Naive thymus-derived CD4-positive, alpha-beta T cell (primary cell): ENCODE measurements at regions not wholly inside any gene's neighbourhood (a gene's known extent, or its start where the extent isn't known, plus 50 kb on each side); places are given as distances from the start of the nearest gene placed in this dataset.

Experiments used
- ATAC-seq: fragments of 150-1000 bp; cut with Tn5 transposase; 2 replicates; pipeline ENCODE4 v1.10.0; 2021; ENCODE audit warnings: mild to moderate bottlenecking, moderate library complexity
- CTCF ChIA-PET: fragments of 350-600 bp; sonication (Branson Sonifier 250); formaldehyde crosslinking; loops from one replicate; lab custom pipeline; 2021; ENCODE audit warnings: antibody characterized with exemption; lab: Charles Lee
- POLR2A ChIA-PET: fragments of 350-600 bp; sonication (Branson Sonifier 250); formaldehyde crosslinking; loops from one replicate; lab custom pipeline; 2021; ENCODE audit warnings: antibody characterized with exemption, inconsistent platforms; lab: Charles Lee
- DNase-seq, 9 donors: peaks; one replicate each; pipeline versions ENCODE4 v3.0.0 to v3.0.0-alpha.2; 2020 to 2022; ENCODE audit warnings: mixed read lengths in 1 of 9
- H3K27ac ChIP-seq: one replicate; pipeline ENCODE4 v1.7.0; 2013; ENCODE audit warnings: mild to moderate bottlenecking, low read depth, low read length, moderate library complexity
- H3K27me3 ChIP-seq, 2 donors: one replicate each; pipeline ENCODE4 v1.7.0; 2013; ENCODE audit warnings: low read length in 2 of 2, mild to moderate bottlenecking in 2 of 2, moderate library complexity in 2 of 2; ENCODE audit not compliant: control insufficient read depth in 2 of 2, insufficient read depth in 2 of 2
- H3K36me3 ChIP-seq, 3 experiments: 1 replicate in 2 of 3; 2 replicates in 1 of 3; pipeline ENCODE4 v1.7.0; 2013; ENCODE audit warnings: low read length in 3 of 3, mild to moderate bottlenecking in 3 of 3, moderate library complexity in 1 of 3; ENCODE audit not compliant: insufficient read depth in 3 of 3, control insufficient read depth in 2 of 3
- H3K4me1 ChIP-seq, 2 donors: one replicate each; pipeline ENCODE4 v1.7.0; 2013; ENCODE audit warnings: low read length in 2 of 2, mild to moderate bottlenecking in 2 of 2, moderate library complexity in 1 of 2; ENCODE audit not compliant: control insufficient read depth in 2 of 2, insufficient read depth in 2 of 2
- H3K4me3 ChIP-seq: 2 replicates; pipeline ENCODE4 v1.7.0; 2013; ENCODE audit warnings: mild to moderate bottlenecking, low read length
- H3K9me3 ChIP-seq, 3 experiments: 1 replicate in 2 of 3; 2 replicates in 1 of 3; pipeline ENCODE4 v1.7.0; 2013; ENCODE audit warnings: low read length in 3 of 3; ENCODE audit not compliant: control insufficient read depth in 2 of 3
- H3K27ac Mint-ChIP-seq, 9 donors: one replicate each; pipeline ENCODE4 v1.8.0; 2020 to 2022; ENCODE audit warnings: mixed read lengths in 9 of 9, mild to moderate bottlenecking in 8 of 9, moderate library complexity in 5 of 9, inconsistent platforms in 2 of 9
- H3K27me3 Mint-ChIP-seq, 5 donors: one replicate each; pipeline ENCODE4 v1.8.0; 2021 to 2022; ENCODE audit warnings: mixed read lengths in 5 of 5, mild to moderate bottlenecking in 1 of 5
- H3K36me3 Mint-ChIP-seq, 5 donors: one replicate each; pipeline ENCODE4 v1.8.0; 2020 to 2022; ENCODE audit warnings: mixed read lengths in 5 of 5, mild to moderate bottlenecking in 3 of 5, inconsistent platforms in 1 of 5
- H3K4me1 Mint-ChIP-seq, 7 donors: one replicate each; pipeline ENCODE4 v1.8.0; 2020 to 2022; ENCODE audit warnings: mixed read lengths in 7 of 7, mild to moderate bottlenecking in 3 of 7, inconsistent platforms in 1 of 7
- H3K4me3 Mint-ChIP-seq, 10 donors: one replicate each; pipeline ENCODE4 v1.8.0; 2020 to 2022; ENCODE audit warnings: mild to moderate bottlenecking in 10 of 10, mixed read lengths in 10 of 10, moderate library complexity in 6 of 10, inconsistent platforms in 2 of 10
- H3K9me3 Mint-ChIP-seq, 11 donors: one replicate each; pipeline ENCODE4 v1.8.0; 2020 to 2022; ENCODE audit warnings: mixed read lengths in 11 of 11, mild to moderate bottlenecking in 4 of 11, inconsistent platforms in 1 of 11, moderate library complexity in 1 of 11
- intact Hi-C, 2 donors: fragments of 100-400 bp; cut with micrococcal nuclease; formaldehyde crosslinking; loops; one replicate each; pipeline ENCODE4 v1.15.1; 2023

- Histone ChIP-seq H3K27ac (no peak overlapping the region), H3K9me3 (no peaks in the 10 kb centered on the region), H3K4me1 (no peaks in the 10 kb centered on the region), H3K4me3 (no peak overlapping the region), H3K27me3 (no peaks in the 10 kb centered on the region), H3K36me3 (no peaks in the 10 kb centered on the region)
- CTCF ChIA-PET: no interaction called here
- H3K27me3 Mint-ChIP-seq: no peaks in the 10 kb centered on the region
- H3K4me3 Mint-ChIP-seq: no peak overlapping the region
- POLR2A ChIA-PET: no interaction called here
- ATAC-seq (no peak), DNase-seq (no peak)
- intact Hi-C loops: no loop called here
- H3K27ac Mint-ChIP-seq: no peak overlapping the region
- no peaks in the 10 kb centered on the region for H3K4me1 Mint-ChIP-seq
- H3K36me3 Mint-ChIP-seq: no peaks in the 10 kb centered on the region
- peaks cover 0 to 10% (median 0%) of the 10 kb centered on the region in 11 donors for H3K9me3 Mint-ChIP-seq
These were observed 273.7 kb downstream of the NOL4 start for GRCh38 chr18:33951031-33951430.

DNA sequence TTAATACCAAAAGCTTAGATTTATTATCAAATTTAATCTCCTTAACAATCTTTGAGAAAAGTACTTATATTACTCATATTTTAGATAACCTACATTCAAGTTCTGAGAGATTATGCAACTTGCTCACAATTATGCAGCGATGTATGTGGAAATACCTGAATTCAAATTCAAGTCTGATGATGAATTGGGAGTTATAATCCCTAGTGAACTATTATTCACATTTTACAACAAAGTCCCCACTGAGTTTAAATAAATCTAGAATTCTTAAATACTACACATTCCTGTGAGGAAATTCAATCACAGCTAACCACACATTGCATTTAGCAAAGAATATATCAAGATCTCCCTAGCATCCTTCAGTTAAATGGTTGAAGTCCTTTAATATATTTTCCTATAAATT is 278.4 kb downstream of the NOL4 start:
- CTCF ChIA-PET: no interaction called here
- no peak for DNase-seq
- no peak for ATAC-seq
- H3K9me3 ChIP-seq: no peaks in the 10 kb centered on the region
- Mint-ChIP-seq H3K4me1 (no peaks in the 10 kb centered on the region), H3K9me3 (peaks cover 0 to 14% (median 0%) of the 10 kb centered on the region in 11 donors), H3K27ac (no peak overlapping the region), H3K27me3 (no peaks in the 10 kb centered on the region), H3K4me3 (no peak overlapping the region), H3K36me3 (peaks cover 0 to 3% (median 0%) of the 10 kb centered on the region in 5 donors)
- H3K4me1 ChIP-seq: no peaks in the 10 kb centered on the region
- intact Hi-C loops: no loop called here
- H3K36me3 ChIP-seq: no peaks in the 10 kb centered on the region
- POLR2A ChIA-PET: no interaction called here
- H3K4me3 ChIP-seq: no peak overlapping the region
- H3K27me3 ChIP-seq: no peaks in the 10 kb centered on the region
- H3K27ac ChIP-seq: no peak overlapping the region

GRCh38 chr18:33944493-33944892 is 280.2 kb downstream of the NOL4 start:
- Mint-ChIP-seq H3K27me3 (no peaks in the 10 kb centered on the region), H3K9me3 (peaks cover 0 to 19% (median 3%) of the 10 kb centered on the region in 11 donors), H3K4me1 (no peaks in the 10 kb centered on the region), H3K36me3 (peaks cover 0 to 6% (median 0%) of the 10 kb centered on the region in 5 donors), H3K4me3 (no peak overlapping the region), H3K27ac (no peak overlapping the region)
- no peak for DNase-seq
- POLR2A ChIA-PET: no interaction called here
- Histone ChIP-seq H3K27me3 (no peaks in the 10 kb centered on the region), H3K4me1 (no peaks in the 10 kb centered on the region), H3K9me3 (no peaks in the 10 kb centered on the region), H3K4me3 (no peak overlapping the region), H3K27ac (no peak overlapping the region), H3K36me3 (no peaks in the 10 kb centered on the region)
- CTCF ChIA-PET: no interaction called here
- ATAC-seq: no peak
- intact Hi-C loops: no loop called here

- peaks cover 0 to 15% (median 8%) of the 10 kb centered on the region in 11 donors for H3K9me3 Mint-ChIP-seq
- H3K27me3 Mint-ChIP-seq: no peaks in the 10 kb centered on the region
- H3K4me1 ChIP-seq: no peaks in the 10 kb centered on the region
- ChIA-PET CTCF (no interaction called here), POLR2A (no interaction called here)
- peaks cover 0 to 6% (median 0%) of the 10 kb centered on the region in 5 donors for H3K36me3 Mint-ChIP-seq
- H3K36me3 ChIP-seq: no peaks in the 10 kb centered on the region
- H3K4me3 ChIP-seq: no peak overlapping the region
- DNase-seq (no peak), ATAC-seq (no peak)
- no peak overlapping the region for H3K4me3 Mint-ChIP-seq
- no peaks in the 10 kb centered on the region for H3K27me3 ChIP-seq
- H3K27ac ChIP-seq: no peak overlapping the region
- H3K9me3 ChIP-seq: peaks cover 0 to 3% (median 0%) of the 10 kb centered on the region in 3 experiments
- intact Hi-C loops: no loop called here
- no peaks in the 10 kb centered on the region for H3K4me1 Mint-ChIP-seq
- no peak overlapping the region for H3K27ac Mint-ChIP-seq
These were observed 287.4 kb downstream of the NOL4 start for GRCh38 chr18:33937270-33937816.

- Mint-ChIP-seq H3K27me3 (no peaks in the 10 kb centered on the region), H3K4me3 (no peak overlapping the region), H3K9me3 (peaks cover 0 to 10% (median 3%) of the 10 kb centered on the region in 11 donors), H3K27ac (no peak overlapping the region), H3K4me1 (no peaks in the 10 kb centered on the region), H3K36me3 (no peaks in the 10 kb centered on the region)
- intact Hi-C loops: no loop called here
- CTCF ChIA-PET: no interaction called here
- Histone ChIP-seq H3K9me3 (peaks cover 0 to 3% (median 0%) of the 10 kb centered on the region in 3 experiments), H3K27me3 (no peaks in the 10 kb centered on the region), H3K4me1 (no peaks in the 10 kb centered on the region), H3K36me3 (no peaks in the 10 kb centered on the region), H3K27ac (no peak overlapping the region), H3K4me3 (no peak overlapping the region)
- POLR2A ChIA-PET: no interaction called here
- ATAC-seq: no peak
- no peak for DNase-seq
These were observed 290.5 kb downstream of the NOL4 start for GRCh38 chr18:33934258-33934657.

DNA sequence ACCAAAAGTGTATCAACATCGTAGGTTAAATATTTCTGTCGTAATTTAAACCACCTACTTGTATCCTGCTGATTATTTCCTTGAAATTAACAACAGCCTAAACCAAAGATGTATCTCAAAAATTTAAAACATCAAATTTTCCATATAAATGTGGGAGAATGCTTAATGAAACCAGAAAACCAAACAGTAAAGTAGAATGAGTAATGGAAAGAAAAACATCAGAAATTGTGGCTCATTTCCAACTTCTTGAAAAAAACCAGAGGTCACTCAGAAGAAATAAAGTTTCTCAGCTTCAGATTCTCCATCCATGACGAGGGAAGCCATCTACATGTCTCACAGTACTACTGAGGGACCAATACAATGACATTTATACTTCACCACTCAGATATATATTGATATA is 296.5 kb downstream of the NOL4 start:
- Histone ChIP-seq H3K27me3 (no peaks in the 10 kb centered on the region), H3K4me1 (no peaks in the 10 kb centered on the region), H3K36me3 (no peaks in the 10 kb centered on the region), H3K27ac (no peak overlapping the region), H3K4me3 (no peak overlapping the region), H3K9me3 (no peaks in the 10 kb centered on the region)
- no peak for ATAC-seq
- intact Hi-C loops: no loop called here
- H3K9me3 Mint-ChIP-seq: peaks cover 0 to 5% (median 0%) of the 10 kb centered on the region in 11 donors
- no peaks in the 10 kb centered on the region for H3K27me3 Mint-ChIP-seq
- POLR2A ChIA-PET: no interaction called here
- CTCF ChIA-PET: no interaction called here
- DNase-seq: no peak
- no peaks in the 10 kb centered on the region for H3K4me1 Mint-ChIP-seq
- no peak overlapping the region for H3K27ac Mint-ChIP-seq
- H3K36me3 Mint-ChIP-seq: no peaks in the 10 kb centered on the region
- no peak overlapping the region for H3K4me3 Mint-ChIP-seq

GRCh38 chr18:33924576-33924975 is 300.1 kb downstream of the NOL4 start:
- CTCF ChIA-PET: no interaction called here
- DNase-seq (no peak), ATAC-seq (no peak)
- Histone ChIP-seq H3K27me3 (no peaks in the 10 kb centered on the region), H3K4me3 (no peak overlapping the region), H3K4me1 (no peaks in the 10 kb centered on the region), H3K9me3 (no peaks in the 10 kb centered on the region), H3K36me3 (no peaks in the 10 kb centered on the region), H3K27ac (no peak overlapping the region)
- Mint-ChIP-seq H3K36me3 (no peaks in the 10 kb centered on the region), H3K9me3 (peaks cover 0 to 9% (median 2%) of the 10 kb centered on the region in 11 donors), H3K4me1 (no peaks in the 10 kb centered on the region), H3K4me3 (no peak overlapping the region), H3K27ac (no peak overlapping the region), H3K27me3 (no peaks in the 10 kb centered on the region)
- intact Hi-C loops: no loop called here
- POLR2A ChIA-PET: no interaction called here
